Adrenal gland (tissue), 5 donors: ENCODE measurements at regions not wholly inside any gene's neighbourhood (a gene's known extent, or its start where the extent isn't known, plus 50 kb on each side); places are given as distances from the start of the nearest gene placed in this dataset.

ENCODE experiments used
- POLR2A ChIP-seq, 2 donors: fragments of 450-650 bp; IDR thresholded peaks; one replicate each; pipeline ENCODE4 v1.6.1; 2017; ENCODE audit warnings: antibody characterized with exemption in 2 of 2, mild to moderate bottlenecking in 2 of 2, moderate library complexity in 1 of 2
- TF ChIP-seq, protein P1 (sequence below), 6 experiments: fragments of 450-650 bp in 4 of 6; fragments of 200-600 bp in 2 of 6; sonication (generic) in 1 of 6; IDR thresholded peaks; 1 replicate in 5 of 6; 2 replicates in 1 of 6; pipeline versions ENCODE4 v1.5.1 to v1.8.0; 2016 to 2021; ENCODE audit warnings: antibody characterized with exemption in 6 of 6, mild to moderate bottlenecking in 2 of 6, moderate library complexity in 1 of 6
- donor health status: DM: no; HTN: no; CAD: no.

GRCh38 chr5:92896722-92897121 lies 684.3 kb downstream of the NR2F1-AS1 start:
- TF ChIP-seq, protein P1, sequence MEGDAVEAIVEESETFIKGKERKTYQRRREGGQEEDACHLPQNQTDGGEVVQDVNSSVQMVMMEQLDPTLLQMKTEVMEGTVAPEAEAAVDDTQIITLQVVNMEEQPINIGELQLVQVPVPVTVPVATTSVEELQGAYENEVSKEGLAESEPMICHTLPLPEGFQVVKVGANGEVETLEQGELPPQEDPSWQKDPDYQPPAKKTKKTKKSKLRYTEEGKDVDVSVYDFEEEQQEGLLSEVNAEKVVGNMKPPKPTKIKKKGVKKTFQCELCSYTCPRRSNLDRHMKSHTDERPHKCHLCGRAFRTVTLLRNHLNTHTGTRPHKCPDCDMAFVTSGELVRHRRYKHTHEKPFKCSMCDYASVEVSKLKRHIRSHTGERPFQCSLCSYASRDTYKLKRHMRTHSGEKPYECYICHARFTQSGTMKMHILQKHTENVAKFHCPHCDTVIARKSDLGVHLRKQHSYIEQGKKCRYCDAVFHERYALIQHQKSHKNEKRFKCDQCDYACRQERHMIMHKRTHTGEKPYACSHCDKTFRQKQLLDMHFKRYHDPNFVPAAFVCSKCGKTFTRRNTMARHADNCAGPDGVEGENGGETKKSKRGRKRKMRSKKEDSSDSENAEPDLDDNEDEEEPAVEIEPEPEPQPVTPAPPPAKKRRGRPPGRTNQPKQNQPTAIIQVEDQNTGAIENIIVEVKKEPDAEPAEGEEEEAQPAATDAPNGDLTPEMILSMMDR (IDR thresholded peaks at IDR 0.05): no peak
- no peak for TF ChIP-seq POLR2A (IDR thresholded peaks at IDR 0.05)
